H9 (cell line): ENCODE measurements at regions not wholly inside any gene's neighbourhood (a gene's known extent, or its start where the extent isn't known, plus 50 kb on each side); places are given as distances from the start of the nearest gene placed in this dataset.

Experiments used
- DNase-seq: peaks from one replicate; pipeline ENCODE4 v3.0.0-alpha.2; 2017
- H2AFZ ChIP-seq: one replicate; pipeline ENCODE4 v1.6.1; 2013; ENCODE audit warnings: mild to moderate bottlenecking, low read length, control low read depth, moderate library complexity
- H2AK5ac ChIP-seq: 2 replicates; pipeline ENCODE4 v1.6.1; 2013; ENCODE audit warnings: low read length, control low read depth, mixed read lengths; ENCODE audit not compliant: insufficient read length
- H2BK120ac ChIP-seq: one replicate; pipeline ENCODE4 v1.6.1; 2013; ENCODE audit warnings: low read depth, mild to moderate bottlenecking, low read length, control low read depth, inconsistent platforms; ENCODE audit not compliant: poor library complexity, severe bottlenecking
- H2BK12ac ChIP-seq: 2 replicates; pipeline ENCODE4 v1.6.1; 2013; ENCODE audit warnings: low read length, control low read depth, mixed read lengths, low read depth; ENCODE audit not compliant: insufficient read length
- H2BK15ac ChIP-seq: 2 replicates; pipeline ENCODE4 v1.6.1; 2013; ENCODE audit warnings: low read depth, low read length, control low read depth
- H2BK20ac ChIP-seq: one replicate; pipeline ENCODE4 v1.6.1; 2013; ENCODE audit warnings: low read depth, mild to moderate bottlenecking, low read length, control low read depth, inconsistent platforms; ENCODE audit not compliant: poor library complexity, severe bottlenecking
- H2BK5ac ChIP-seq: 2 replicates; pipeline ENCODE4 v1.6.1; 2013; ENCODE audit warnings: low read length, control low read depth, mixed read lengths; ENCODE audit not compliant: insufficient read length
- H3K14ac ChIP-seq: 2 replicates; pipeline ENCODE4 v1.6.1; 2013; ENCODE audit warnings: low read length, control low read depth; ENCODE audit not compliant: insufficient read depth
- H3K18ac ChIP-seq: 2 replicates; pipeline ENCODE4 v1.6.1; 2013; ENCODE audit warnings: low read depth, mild to moderate bottlenecking, mixed read lengths, low read length, control low read depth; ENCODE audit not compliant: insufficient read length
- H3K23ac ChIP-seq: 2 replicates; pipeline ENCODE4 v1.6.1; 2013; ENCODE audit warnings: low read length, control low read depth, mixed read lengths, low read depth; ENCODE audit not compliant: insufficient read length
- H3K23me2 ChIP-seq: 2 replicates; pipeline ENCODE4 v1.6.1; 2013; ENCODE audit warnings: low read depth, mild to moderate bottlenecking, mixed read lengths, low read length, control low read depth; ENCODE audit not compliant: insufficient read length, poor library complexity, severe bottlenecking
- H3K27ac ChIP-seq: 2 replicates; pipeline ENCODE4 v1.5.1; 2013; ENCODE audit warnings: low read length, control low read depth, mixed read lengths, low read depth; ENCODE audit not compliant: insufficient read length
- H3K27me3 ChIP-seq: 2 replicates; pipeline ENCODE4 v1.6.1; 2013; ENCODE audit warnings: low read length, control low read depth, inconsistent platforms; ENCODE audit not compliant: insufficient read depth
- H3K4ac ChIP-seq: 2 replicates; pipeline ENCODE4 v1.6.1; 2013; ENCODE audit warnings: low read depth, mild to moderate bottlenecking, control low read depth, inconsistent platforms, low read length, moderate library complexity
- H3K4me1 ChIP-seq: 2 replicates; pipeline ENCODE4 v1.6.1; 2013; ENCODE audit warnings: low read length, control low read depth, inconsistent platforms; ENCODE audit not compliant: insufficient read depth
- H3K4me2 ChIP-seq: 2 replicates; pipeline ENCODE4 v1.6.1; 2013; ENCODE audit warnings: low read length, control low read depth, mixed read lengths; ENCODE audit not compliant: insufficient read length, insufficient read depth
- H3K56ac ChIP-seq: 2 replicates; pipeline ENCODE4 v1.6.1; 2013; ENCODE audit warnings: low read depth, mild to moderate bottlenecking, mixed read lengths, low read length, control low read depth; ENCODE audit not compliant: insufficient read length
- H3K79me1 ChIP-seq: 2 replicates; pipeline ENCODE4 v1.6.1; 2013; ENCODE audit warnings: low read depth, mild to moderate bottlenecking, moderate library complexity, low read length, control low read depth, inconsistent platforms; ENCODE audit not compliant: insufficient read depth, poor library complexity, severe bottlenecking
- H3K79me2 ChIP-seq: 2 replicates; pipeline ENCODE4 v1.6.1; 2013; ENCODE audit warnings: low read length, control low read depth, inconsistent platforms; ENCODE audit not compliant: insufficient read depth
- H3K9ac ChIP-seq: 2 replicates; pipeline ENCODE4 v1.6.1; 2013; ENCODE audit warnings: low read length, control low read depth, mixed read lengths; ENCODE audit not compliant: insufficient read length; ENCODE audit errors: extremely low read depth
- H3K9me3 ChIP-seq: one replicate; pipeline ENCODE4 v1.6.1; 2013; ENCODE audit warnings: low read depth, low read length, inconsistent platforms; ENCODE audit not compliant: control insufficient read depth
- H3T11ph ChIP-seq: one replicate; pipeline ENCODE4 v1.6.1; 2013; ENCODE audit warnings: mild to moderate bottlenecking, low read length, control low read depth, inconsistent platforms
- H4K20me1 ChIP-seq: one replicate; pipeline ENCODE4 v1.6.1; 2013; ENCODE audit not compliant: control insufficient read depth, insufficient read length, insufficient read depth
- H4K5ac ChIP-seq: 2 replicates; pipeline ENCODE4 v1.6.1; 2013; ENCODE audit warnings: low read depth, mild to moderate bottlenecking, mixed read lengths, low read length, control low read depth; ENCODE audit not compliant: insufficient read length
- H4K8ac ChIP-seq: replicated peaks from 2 replicates; pipeline ENCODE4 v1.6.1; 2013; ENCODE audit warnings: low read length, control low read depth, mixed read lengths, low read depth; ENCODE audit not compliant: insufficient read length
- H4K91ac ChIP-seq: 2 replicates; pipeline ENCODE4 v1.6.1; 2013; ENCODE audit warnings: low read depth, mild to moderate bottlenecking, moderate library complexity, mixed read lengths, low read length, control low read depth; ENCODE audit not compliant: insufficient read length
- H3K27ac Mint-ChIP-seq, 3 experiments: 2 replicates in 2 of 3; 3 replicates in 1 of 3; pipeline ENCODE4 v1.8.0; 2020 to 2021; ENCODE audit warnings: mixed read lengths in 3 of 3, mild to moderate bottlenecking in 1 of 3, moderate library complexity in 1 of 3
- H3K27me3 Mint-ChIP-seq: 2 replicates; pipeline ENCODE4 v1.8.0; 2021; ENCODE audit warnings: low read depth, mild to moderate bottlenecking, moderate library complexity, mixed read lengths
- H3K36me3 Mint-ChIP-seq, 3 experiments: 2 replicates in 2 of 3; 3 replicates in 1 of 3; pipeline ENCODE4 v1.8.0; 2020 to 2021; ENCODE audit warnings: low read depth in 3 of 3, mixed read lengths in 3 of 3; ENCODE audit not compliant: insufficient read depth in 1 of 3
- H3K4me1 Mint-ChIP-seq, 2 experiments: 2 replicates each; pipeline ENCODE4 v1.8.0; 2020; ENCODE audit warnings: mixed read lengths in 2 of 2
- H3K4me3 Mint-ChIP-seq, 2 experiments: 2 replicates in 1 of 2; 3 replicates in 1 of 2; pipeline ENCODE4 v1.8.0; 2020 to 2021; ENCODE audit warnings: mild to moderate bottlenecking in 2 of 2, mixed read lengths in 2 of 2, moderate library complexity in 1 of 2
- H3K9me3 Mint-ChIP-seq, 2 experiments: 2 replicates in 1 of 2; 3 replicates in 1 of 2; pipeline ENCODE4 v1.8.0; 2020; ENCODE audit warnings: mild to moderate bottlenecking in 2 of 2, mixed read lengths in 2 of 2, moderate library complexity in 1 of 2
- WGBS: extraction: QIAGEN DNeasy Blood & Tissue Kit; methylation state at CpG from one replicate; pipeline ENCODE4 v1.1.7; 2013; ENCODE audit warnings: missing lambda C conversion rate, low lambda C conversion rate, mixed read lengths; ENCODE audit not compliant: insufficient read length; ENCODE audit errors: extremely low coverage; 5-methylcytosine and 5-hydroxymethylcytosine counted together
- TF ChIP-seq, protein P1 (sequence below): fragments of 200-600 bp; sonication (generic); conservative IDR thresholded peaks from 3 replicates; pipeline ENCODE4 v1.8.0; 2021; ENCODE audit warnings: antibody characterized with exemption, mild to moderate bottlenecking

GRCh38 chr1:189596197-189596596 lies 881.5 kb downstream of the BRINP3 start:
- Mint-ChIP-seq H3K4me1 (no peaks in the 10 kb centered on the region), H3K27ac (no peak overlapping the region), H3K36me3 (peaks cover 0 to 5% (median 0%) of the 10 kb centered on the region in 3 experiments; a peak in 1 of 7 replicates), H3K27me3 (no peaks in the 10 kb centered on the region; the same call in 1 of the 2 replicates), H3K4me3 (no peak overlapping the region), H3K9me3 (peaks cover 0 to 2% of the 10 kb centered on the region in 2 experiments; a peak in 1 of 5 replicates)
- no peak overlapping the region for H3K23ac ChIP-seq
- H3K14ac ChIP-seq, result no peak overlapping the region
- no peak overlapping the region for H3K27ac ChIP-seq
- H4K20me1 ChIP-seq, result no peaks in the 10 kb centered on the region
- no peak overlapping the region for H4K8ac ChIP-seq
- H2AK5ac ChIP-seq, result no peak overlapping the region
- no peaks in the 10 kb centered on the region for H3K79me1 ChIP-seq
- no peaks in the 10 kb centered on the region for H3K4me1 ChIP-seq
- no peak overlapping the region for H3K56ac ChIP-seq
- H2AFZ ChIP-seq, result no peak overlapping the region
- H2BK5ac ChIP-seq, result no peak overlapping the region
- TF ChIP-seq, protein P1, sequence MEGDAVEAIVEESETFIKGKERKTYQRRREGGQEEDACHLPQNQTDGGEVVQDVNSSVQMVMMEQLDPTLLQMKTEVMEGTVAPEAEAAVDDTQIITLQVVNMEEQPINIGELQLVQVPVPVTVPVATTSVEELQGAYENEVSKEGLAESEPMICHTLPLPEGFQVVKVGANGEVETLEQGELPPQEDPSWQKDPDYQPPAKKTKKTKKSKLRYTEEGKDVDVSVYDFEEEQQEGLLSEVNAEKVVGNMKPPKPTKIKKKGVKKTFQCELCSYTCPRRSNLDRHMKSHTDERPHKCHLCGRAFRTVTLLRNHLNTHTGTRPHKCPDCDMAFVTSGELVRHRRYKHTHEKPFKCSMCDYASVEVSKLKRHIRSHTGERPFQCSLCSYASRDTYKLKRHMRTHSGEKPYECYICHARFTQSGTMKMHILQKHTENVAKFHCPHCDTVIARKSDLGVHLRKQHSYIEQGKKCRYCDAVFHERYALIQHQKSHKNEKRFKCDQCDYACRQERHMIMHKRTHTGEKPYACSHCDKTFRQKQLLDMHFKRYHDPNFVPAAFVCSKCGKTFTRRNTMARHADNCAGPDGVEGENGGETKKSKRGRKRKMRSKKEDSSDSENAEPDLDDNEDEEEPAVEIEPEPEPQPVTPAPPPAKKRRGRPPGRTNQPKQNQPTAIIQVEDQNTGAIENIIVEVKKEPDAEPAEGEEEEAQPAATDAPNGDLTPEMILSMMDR, result no peak
- no peaks in the 10 kb centered on the region for H3K9me3 ChIP-seq
- no peaks in the 10 kb centered on the region for H3K27me3 ChIP-seq
- no peak overlapping the region for H3K9ac ChIP-seq
- no peak overlapping the region for H4K91ac ChIP-seq
- no peak for DNase-seq
- no peak overlapping the region for H3K4me2 ChIP-seq
- H2BK12ac ChIP-seq, result no peak overlapping the region
- H2BK15ac ChIP-seq, result no peak overlapping the region
- H3K23me2 ChIP-seq, result no peaks in the 10 kb centered on the region
- H3T11ph ChIP-seq, result no peak overlapping the region
- WGBS, result no CpG with 5 or more reads among the region's 1 CpG
- H4K5ac ChIP-seq, result no peak overlapping the region
- no peak overlapping the region for H3K4ac ChIP-seq
- no peaks in the 10 kb centered on the region for H3K79me2 ChIP-seq
- H3K18ac ChIP-seq, result no peak overlapping the region
- no peak overlapping the region for H2BK20ac ChIP-seq
- H2BK120ac ChIP-seq, result no peak overlapping the region
